ENCODE measurements at regions not wholly inside any gene's neighbourhood (a gene's known extent, or its start where the extent isn't known, plus 50 kb on each side); places are given as distances from the start of the nearest gene placed in this dataset.

- no peaks in the 10 kb centered on the region for H3K9me3 ChIP-seq (ENCODE audit: low read depth, low read length)
- no peak overlapping the region for H3K27ac ChIP-seq
- no peak overlapping the region for H3K4me3 ChIP-seq
- DNase-seq (ENCODE audit: low read depth, low spot score), result no peak
- H3K9ac ChIP-seq (ENCODE audit: insufficient read length), result no peak overlapping the region
- TF ChIP-seq FOXP2 (optimal IDR thresholded peaks at IDR 0.05; ENCODE audit: control extremely low read depth, extremely low read length, insufficient read depth), result no peak
- no peak for TF ChIP-seq EZH2 (IDR thresholded peaks at IDR 0.05)
- no peak for TF ChIP-seq POLR2AphosphoS5 (IDR thresholded peaks at IDR 0.05; ENCODE audit: borderline replicate concordance, low read depth, low read length)
- H3K36me3 ChIP-seq (ENCODE audit: insufficient read depth, low read length), result no peaks in the 10 kb centered on the region
Measured at GRCh38 chr14:83421711-83422110, 1888.1 kb upstream of the SEL1L start.

GRCh38 chr14:83425138-83425537 is 1891.5 kb upstream of the SEL1L start:
- Histone ChIP-seq H3K27ac (no peak overlapping the region), H3K4me3 (no peak overlapping the region), H3K9me3 (ENCODE audit: low read depth, low read length) (no peaks in the 10 kb centered on the region), H3K36me3 (ENCODE audit: insufficient read depth, low read length) (no peaks in the 10 kb centered on the region), H3K9ac (ENCODE audit: insufficient read length) (no peak overlapping the region)
- no peak for DNase-seq (ENCODE audit: low read depth, low spot score)
- TF ChIP-seq EZH2 (IDR thresholded peaks at IDR 0.05), result no peak
- no peak for TF ChIP-seq FOXP2 (optimal IDR thresholded peaks at IDR 0.05; ENCODE audit: control extremely low read depth, extremely low read length, insufficient read depth)
- TF ChIP-seq POLR2AphosphoS5 (IDR thresholded peaks at IDR 0.05; ENCODE audit: borderline replicate concordance, low read depth, low read length), result no peak

- H3K4me3 ChIP-seq, result no peak overlapping the region
- no peak overlapping the region for H3K27ac ChIP-seq
- H3K36me3 ChIP-seq (ENCODE audit: insufficient read depth, low read length), result no peaks in the 10 kb centered on the region
- TF ChIP-seq FOXP2 (optimal IDR thresholded peaks at IDR 0.05; ENCODE audit: control extremely low read depth, extremely low read length, insufficient read depth) (no peak), POLR2AphosphoS5 (IDR thresholded peaks at IDR 0.05; ENCODE audit: borderline replicate concordance, low read depth, low read length) (no peak), EZH2 (IDR thresholded peaks at IDR 0.05) (no peak)
- no peak for DNase-seq (ENCODE audit: low read depth, low spot score)
- H3K9me3 ChIP-seq (ENCODE audit: low read depth, low read length), result no peaks in the 10 kb centered on the region
- no peak overlapping the region for H3K9ac ChIP-seq (ENCODE audit: insufficient read length)
Measured at GRCh38 chr14:83425706-83426105, 1892.1 kb upstream of the SEL1L start.

GRCh38 chr14:83433618-83434017 is 1900.0 kb upstream of the SEL1L start:
- Histone ChIP-seq H3K27ac (no peak overlapping the region), H3K4me3 (no peak overlapping the region), H3K36me3 (ENCODE audit: insufficient read depth, low read length) (no peaks in the 10 kb centered on the region), H3K9ac (ENCODE audit: insufficient read length) (no peak overlapping the region), H3K9me3 (ENCODE audit: low read depth, low read length) (no peaks in the 10 kb centered on the region)
- no peak for TF ChIP-seq FOXP2 (optimal IDR thresholded peaks at IDR 0.05; ENCODE audit: control extremely low read depth, extremely low read length, insufficient read depth)
- no peak for TF ChIP-seq EZH2 (IDR thresholded peaks at IDR 0.05)
- TF ChIP-seq POLR2AphosphoS5 (IDR thresholded peaks at IDR 0.05; ENCODE audit: borderline replicate concordance, low read depth, low read length), result no peak
- DNase-seq (ENCODE audit: low read depth, low spot score), result no peak

- no peak overlapping the region for H3K4me3 ChIP-seq
- DNase-seq (ENCODE audit: low read depth, low spot score), result no peak
- no peaks in the 10 kb centered on the region; the same call in 1 of the 2 replicates for H3K9me3 ChIP-seq (ENCODE audit: low read depth, low read length)
- H3K9ac ChIP-seq (ENCODE audit: insufficient read length), result no peak overlapping the region
- TF ChIP-seq EZH2 (IDR thresholded peaks at IDR 0.05), result no peak
- no peak for TF ChIP-seq POLR2AphosphoS5 (IDR thresholded peaks at IDR 0.05; ENCODE audit: borderline replicate concordance, low read depth, low read length)
- no peak for TF ChIP-seq FOXP2 (optimal IDR thresholded peaks at IDR 0.05; ENCODE audit: control extremely low read depth, extremely low read length, insufficient read depth)
- H3K27ac ChIP-seq, result no peak overlapping the region
- no peaks in the 10 kb centered on the region for H3K36me3 ChIP-seq (ENCODE audit: insufficient read depth, low read length)
Measured at GRCh38 chr14:83441801-83442200, 1908.1 kb upstream of the SEL1L start.

- H3K9me3 ChIP-seq (ENCODE audit: low read depth, low read length), result peaks cover 8% of the 10 kb centered on the region; the same call in 1 of the 2 replicates
- TF ChIP-seq EZH2 (IDR thresholded peaks at IDR 0.05) (no peak), POLR2AphosphoS5 (IDR thresholded peaks at IDR 0.05; ENCODE audit: borderline replicate concordance, low read depth, low read length) (no peak), FOXP2 (optimal IDR thresholded peaks at IDR 0.05; ENCODE audit: control extremely low read depth, extremely low read length, insufficient read depth) (no peak)
Measured at GRCh38 chr14:83455561-83455960, 1921.9 kb upstream of the SEL1L start.

GRCh38 chr14:83461521-83461920 is 1927.9 kb upstream of the SEL1L start:
- Histone ChIP-seq H3K27ac (no peak overlapping the region), H3K9ac (ENCODE audit: insufficient read length) (no peak overlapping the region), H3K9me3 (ENCODE audit: low read depth, low read length) (0 out of 2 replicates have a peak, but pooled peaks cover 4% of the 10 kb centered on the region), H3K4me3 (no peak overlapping the region), H3K36me3 (ENCODE audit: insufficient read depth, low read length) (no peaks in the 10 kb centered on the region)
- TF ChIP-seq POLR2AphosphoS5 (IDR thresholded peaks at IDR 0.05; ENCODE audit: borderline replicate concordance, low read depth, low read length) (no peak), FOXP2 (optimal IDR thresholded peaks at IDR 0.05; ENCODE audit: control extremely low read depth, extremely low read length, insufficient read depth) (no peak), EZH2 (IDR thresholded peaks at IDR 0.05) (no peak)
- DNase-seq (ENCODE audit: low read depth, low spot score), result no peak

More at GRCh38 chr14:83455561-83455960, 1921.9 kb upstream of the SEL1L start:
- no peak overlapping the region for H3K9ac ChIP-seq (ENCODE audit: insufficient read length)
- no peak for DNase-seq (ENCODE audit: low read depth, low spot score)
- H3K4me3 ChIP-seq, result no peak overlapping the region
- no peaks in the 10 kb centered on the region for H3K36me3 ChIP-seq (ENCODE audit: insufficient read depth, low read length)
- H3K27ac ChIP-seq, result no peak overlapping the region

GRCh38 chr14:83462759-83463158 is 1929.1 kb upstream of the SEL1L start:
- Histone ChIP-seq H3K4me3 (no peak overlapping the region), H3K27ac (no peak overlapping the region), H3K36me3 (ENCODE audit: insufficient read depth, low read length) (no peaks in the 10 kb centered on the region), H3K9ac (ENCODE audit: insufficient read length) (no peak overlapping the region), H3K9me3 (ENCODE audit: low read depth, low read length) (0 out of 2 replicates have a peak, but pooled peaks cover 4% of the 10 kb centered on the region)
- no peak for DNase-seq (ENCODE audit: low read depth, low spot score)
- no peak for TF ChIP-seq POLR2AphosphoS5 (IDR thresholded peaks at IDR 0.05; ENCODE audit: borderline replicate concordance, low read depth, low read length)
- no peak for TF ChIP-seq EZH2 (IDR thresholded peaks at IDR 0.05)
- TF ChIP-seq FOXP2 (optimal IDR thresholded peaks at IDR 0.05; ENCODE audit: control extremely low read depth, extremely low read length, insufficient read depth), result no peak

- 0 out of 2 replicates have a peak, but pooled peaks cover 4% of the 10 kb centered on the region for H3K9me3 ChIP-seq (ENCODE audit: low read depth, low read length)
- no peak for TF ChIP-seq POLR2AphosphoS5 (IDR thresholded peaks at IDR 0.05; ENCODE audit: borderline replicate concordance, low read depth, low read length)
- no peak for TF ChIP-seq EZH2 (IDR thresholded peaks at IDR 0.05)
- no peak for TF ChIP-seq FOXP2 (optimal IDR thresholded peaks at IDR 0.05; ENCODE audit: control extremely low read depth, extremely low read length, insufficient read depth)
- no peak overlapping the region for H3K9ac ChIP-seq (ENCODE audit: insufficient read length)
- H3K27ac ChIP-seq, result no peak overlapping the region
- DNase-seq (ENCODE audit: low read depth, low spot score), result peak; percentile 69
- H3K36me3 ChIP-seq (ENCODE audit: insufficient read depth, low read length), result no peaks in the 10 kb centered on the region
- no peak overlapping the region for H3K4me3 ChIP-seq
Measured at GRCh38 chr14:83463500-83464098, 1929.9 kb upstream of the SEL1L start.
